A549 (cell line): ENCODE measurements at regions not wholly inside any gene's neighbourhood (a gene's known extent, or its start where the extent isn't known, plus 50 kb on each side); places are given as distances from the start of the nearest gene placed in this dataset.

Experiments used
- ATAC-seq, 2 experiments: fragments of 200-7000 bp in 1 of 2; fragments of >200 bp in 1 of 2; cut with Nextera tagmentation in 1 of 2; cut with Tn5 transposase in 1 of 2; 3 replicates each; pipeline versions ENCODE4 v1.8.0 to v1.9.1; 2018 to 2020; ENCODE audit warnings: mild to moderate bottlenecking in 1 of 2, moderate library complexity in 1 of 2
- CTCF ChIA-PET: fragments of 300-600 bp; sonication (Branson Sonifier 250); formaldehyde crosslinking; extraction: SDS; loops from one replicate; lab custom pipeline; 2021; ENCODE audit warnings: antibody characterized with exemption, inconsistent platforms; lab: Yijun Ruan, JAX
- POLR2A ChIA-PET: fragments of 350-600 bp; formaldehyde crosslinking; extraction: SDS; loops from one replicate; lab custom pipeline; 2021; ENCODE audit warnings: antibody characterized with exemption, inconsistent platforms; lab: Yijun Ruan, JAX
- DNase-seq, 2 experiments: peaks; one replicate each; pipeline versions ENCODE4 v3.0.0 to v3.0.0-alpha.2; 2011 to 2016; ENCODE audit warnings: low read depth in 1 of 2, low spot score in 1 of 2
- FAIRE-seq: peaks from 2 replicates; lab custom pipeline; 2011; peaks lifted over from hg19 to GRCh38; lab: Jason Lieb, UNC
- H3K27ac ChIP-seq, 2 experiments: fragments of >200 bp; sonication (Bioruptor Twin); formaldehyde crosslinking; 3 replicates each; pipeline ENCODE4 v1.5.1; 2016 to 2017
- H3K4me1 ChIP-seq: fragments of >200 bp; sonication (Bioruptor Twin); formaldehyde crosslinking; 3 replicates; pipeline ENCODE4 v1.6.1; 2016
- H3K4me2 ChIP-seq: fragments of >200 bp; sonication (Bioruptor Twin); formaldehyde crosslinking; 3 replicates; pipeline ENCODE4 v1.6.1; 2016
- H3K4me3 ChIP-seq: fragments of >200 bp; sonication (Bioruptor Twin); formaldehyde crosslinking; 3 replicates; pipeline ENCODE4 v1.5.1; 2016
- H3K9me3 ChIP-seq: fragments of >200 bp; sonication (Bioruptor Twin); formaldehyde crosslinking; 3 replicates; pipeline ENCODE4 v1.6.1; 2016
- BHLHE40 ChIP-seq: IDR thresholded peaks from 2 replicates; pipeline ENCODE4 v1.6.1; 2012; ENCODE audit warnings: low read depth, low read length, inconsistent platforms
- CHD2 ChIP-seq: fragments of 150-350 bp; IDR thresholded peaks from 2 replicates; pipeline ENCODE4 v1.6.1; 2014; ENCODE audit warnings: low read length; ENCODE audit not compliant: partially characterized antibody
- CHD4 ChIP-seq: fragments of 200-600 bp; sonication (generic); IDR thresholded peaks from 2 replicates; pipeline ENCODE4 v1.6.1; 2016; ENCODE audit warnings: antibody characterized with exemption, mild to moderate bottlenecking, borderline replicate concordance
- FOSB ChIP-seq: fragments of 250-450 bp; sonication (Bioruptor Pico); IDR thresholded peaks from 2 replicates; pipeline ENCODE4 v1.5.0; 2020; ENCODE audit warnings: mild to moderate bottlenecking, moderate library complexity
- GATA3 ChIP-seq: IDR thresholded peaks from 2 replicates; pipeline ENCODE4 v1.6.1; 2012; ENCODE audit warnings: borderline replicate concordance
- HDAC2 ChIP-seq: fragments of 200-600 bp; sonication (generic); IDR thresholded peaks from 2 replicates; pipeline ENCODE4 v1.6.1; 2016
- HOXB13 ChIP-seq: fragments of 250-450 bp; sonication (Bioruptor Pico); IDR thresholded peaks from 2 replicates; pipeline ENCODE4 v1.5.0; 2020; ENCODE audit warnings: low read depth, mild to moderate bottlenecking, moderate library complexity
- HOXB5 ChIP-seq: fragments of 250-450 bp; sonication (Bioruptor Pico); IDR thresholded peaks from 2 replicates; pipeline ENCODE4 v1.5.0; 2020; ENCODE audit warnings: mild to moderate bottlenecking, moderate library complexity
- JUNB ChIP-seq: fragments of >200 bp; sonication (Bioruptor Twin); formaldehyde crosslinking; IDR thresholded peaks from 2 replicates; pipeline ENCODE4 v1.6.1; 2016
- MAZ ChIP-seq: fragments of 150-350 bp; IDR thresholded peaks from 2 replicates; pipeline ENCODE4 v1.6.1; 2014; ENCODE audit warnings: antibody characterized with exemption, low read depth, low read length, borderline replicate concordance
- NFE2L2 ChIP-seq: fragments of 150-350 bp; conservative IDR thresholded peaks from 2 replicates; pipeline ENCODE4 v1.6.1; 2014; ENCODE audit warnings: low read length
- NR3C1 ChIP-seq: fragments of >200 bp; sonication (Bioruptor Twin); formaldehyde crosslinking; IDR thresholded peaks from 3 replicates; pipeline ENCODE4 v1.6.1; 2017
- PHF8 ChIP-seq: fragments of 200-600 bp; sonication (generic); IDR thresholded peaks from 2 replicates; pipeline ENCODE4 v1.6.1; 2016; ENCODE audit warnings: low read depth, mild to moderate bottlenecking, antibody characterized with exemption, moderate library complexity, borderline replicate concordance
- RARB ChIP-seq: fragments of 250-450 bp; sonication (Bioruptor Pico); IDR thresholded peaks from 2 replicates; pipeline ENCODE4 v1.8.0; 2021; ENCODE audit warnings: mild to moderate bottlenecking, moderate library complexity
- RCOR1 ChIP-seq: fragments of 150-350 bp; IDR thresholded peaks from 2 replicates; pipeline ENCODE4 v1.6.1; 2014; ENCODE audit warnings: antibody characterized with exemption, low read length, low read depth
- SREBF2 ChIP-seq: fragments of 450-650 bp; IDR thresholded peaks from 2 replicates; pipeline ENCODE4 v1.6.1; 2014; ENCODE audit warnings: mild to moderate bottlenecking, moderate library complexity
- ZC3H11A ChIP-seq: fragments of 450-650 bp; IDR thresholded peaks from 2 replicates; pipeline ENCODE4 v1.6.1; 2014; ENCODE audit warnings: antibody characterized with exemption, mild to moderate bottlenecking
- ZFP36 ChIP-seq: fragments of 450-650 bp; IDR thresholded peaks from 2 replicates; pipeline ENCODE4 v1.6.1; 2014; ENCODE audit warnings: borderline replicate concordance; ENCODE audit not compliant: partially characterized antibody
- ZNF302 ChIP-seq: fragments of 250-450 bp; sonication (Bioruptor Pico); IDR thresholded peaks from 2 replicates; pipeline ENCODE4 v1.9.0; 2021; ENCODE audit warnings: inconsistent platforms, mild to moderate bottlenecking, moderate library complexity
- WGBS: methylation state at CpG from one replicate; pipeline ENCODE4 v1.1.6; 2017; ENCODE audit errors: missing lambda C conversion rate; 5-methylcytosine and 5-hydroxymethylcytosine counted together
- TF ChIP-seq, protein P1 (sequence below): IDR thresholded peaks from 2 replicates; pipeline ENCODE4 v1.6.1; 2012
- TF ChIP-seq, protein P2 (sequence below): fragments of 250-450 bp; sonication (Bioruptor Pico); IDR thresholded peaks from 2 replicates; pipeline ENCODE4 v1.5.0; 2020; ENCODE audit warnings: low read depth, mild to moderate bottlenecking, moderate library complexity
- TF ChIP-seq, protein P3 (sequence below): fragments of >200 bp; sonication (Bioruptor Twin); formaldehyde crosslinking; IDR thresholded peaks from 2 replicates; pipeline ENCODE4 v1.6.1; 2016

DNA sequence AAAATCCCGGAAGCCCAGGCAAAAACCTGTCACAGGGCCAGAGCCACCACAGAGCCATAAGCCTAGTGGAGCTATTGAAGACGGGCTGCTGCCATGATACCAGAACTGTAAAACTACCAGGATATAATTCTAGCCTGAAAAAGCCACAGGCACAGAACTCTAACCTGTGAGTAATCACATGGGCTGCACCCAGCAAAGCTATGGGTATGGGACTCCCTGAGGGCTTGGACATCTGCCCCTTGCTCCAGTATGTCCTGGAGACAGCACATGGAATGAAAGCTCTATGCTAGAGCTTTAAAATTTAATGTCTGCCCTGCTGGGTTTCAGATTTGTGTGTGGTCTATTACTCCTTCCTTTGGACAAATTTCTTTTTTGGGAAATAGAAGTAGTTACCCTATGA, 2183.6 kb upstream of the CELF4 start:
- CTCF ChIA-PET, result no interaction called here
- 75% methylated on average over 2 of the region's 2 CpGs for WGBS

DNA sequence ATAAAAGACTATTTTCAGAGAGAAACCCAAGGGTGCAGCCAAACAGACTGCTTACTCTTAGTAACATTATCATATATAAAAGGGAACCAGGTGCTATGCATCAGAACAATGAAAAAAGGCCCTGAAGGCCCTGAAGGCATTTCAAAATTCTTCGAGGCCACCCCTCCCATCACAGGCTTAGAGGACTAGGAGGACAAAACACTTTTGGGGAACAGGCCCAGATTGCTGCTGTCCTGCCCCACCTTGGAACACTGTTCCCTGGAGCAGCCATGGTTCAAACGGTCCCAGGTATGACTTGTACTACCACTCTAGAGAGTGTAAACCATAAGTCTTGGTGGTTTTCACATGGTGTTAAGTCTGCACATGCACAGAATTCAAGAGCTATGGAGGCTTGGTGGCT, 2183.1 kb upstream of the CELF4 start:
- Histone ChIP-seq H3K4me2 (no peak overlapping the region), H3K9me3 (peaks cover 3% of the 10 kb centered on the region; the same call in 1 of the 3 replicates), H3K4me1 (no peaks in the 10 kb centered on the region), H3K4me3 (no peak overlapping the region), H3K27ac (no peak overlapping the region)
- ChIA-PET POLR2A (no interaction called here), CTCF (no interaction called here)
- DNase-seq (no peak), FAIRE-seq (no peak), ATAC-seq (no peak)
- TF ChIP-seq ZFP36, result peak; percentile 11
- TF ChIP-seq NFE2L2, result no peak
- WGBS, result 100% methylated on average over 2 of the region's 2 CpGs

More for the DNA sequence above, 2183.6 kb upstream of the CELF4 start:
- Histone ChIP-seq H3K27ac (no peak overlapping the region), H3K9me3 (peaks cover 3% of the 10 kb centered on the region; the same call in 1 of the 3 replicates), H3K4me1 (no peaks in the 10 kb centered on the region), H3K4me2 (no peak overlapping the region), H3K4me3 (no peak overlapping the region)
- TF ChIP-seq HOXB5 (no peak), ZFP36 (no peak), PHF8 (no peak), FOSB (CRISPR knock-in tag) (no peak), ZC3H11A (no peak), RCOR1 (no peak), BHLHE40 (no peak), RARB (CRISPR knock-in tag) (no peak), HDAC2 (no peak)
- TF ChIP-seq, protein P1, sequence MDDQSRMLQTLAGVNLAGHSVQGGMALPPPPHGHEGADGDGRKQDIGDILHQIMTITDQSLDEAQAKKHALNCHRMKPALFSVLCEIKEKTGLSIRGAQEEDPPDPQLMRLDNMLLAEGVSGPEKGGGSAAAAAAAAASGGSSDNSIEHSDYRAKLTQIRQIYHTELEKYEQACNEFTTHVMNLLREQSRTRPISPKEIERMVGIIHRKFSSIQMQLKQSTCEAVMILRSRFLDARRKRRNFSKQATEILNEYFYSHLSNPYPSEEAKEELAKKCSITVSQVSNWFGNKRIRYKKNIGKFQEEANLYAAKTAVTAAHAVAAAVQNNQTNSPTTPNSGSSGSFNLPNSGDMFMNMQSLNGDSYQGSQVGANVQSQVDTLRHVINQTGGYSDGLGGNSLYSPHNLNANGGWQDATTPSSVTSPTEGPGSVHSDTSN, result no peak
- no peak for DNase-seq
- POLR2A ChIA-PET, result no interaction called here
- no peak for ATAC-seq
- no peak for FAIRE-seq

DNA sequence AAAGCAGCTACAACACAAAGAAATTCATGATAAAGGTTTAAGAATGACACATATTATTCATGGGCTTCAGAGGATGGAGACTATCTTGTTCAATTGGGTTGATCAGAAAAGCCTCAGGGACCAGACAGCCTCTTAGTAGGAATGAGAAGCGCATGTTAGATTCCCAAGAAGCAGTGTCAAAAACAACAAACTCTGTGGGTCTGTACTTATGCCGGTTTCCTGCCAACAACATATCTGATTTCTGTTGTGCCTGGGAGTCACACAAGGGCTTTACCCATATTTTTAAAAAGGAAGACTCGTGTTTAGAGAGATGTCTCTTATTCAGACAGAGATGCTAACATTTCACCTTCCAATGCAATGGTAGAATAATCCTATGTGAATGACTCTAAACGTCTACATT, 2180.6 kb upstream of the CELF4 start:
- no peak for FAIRE-seq

DNA sequence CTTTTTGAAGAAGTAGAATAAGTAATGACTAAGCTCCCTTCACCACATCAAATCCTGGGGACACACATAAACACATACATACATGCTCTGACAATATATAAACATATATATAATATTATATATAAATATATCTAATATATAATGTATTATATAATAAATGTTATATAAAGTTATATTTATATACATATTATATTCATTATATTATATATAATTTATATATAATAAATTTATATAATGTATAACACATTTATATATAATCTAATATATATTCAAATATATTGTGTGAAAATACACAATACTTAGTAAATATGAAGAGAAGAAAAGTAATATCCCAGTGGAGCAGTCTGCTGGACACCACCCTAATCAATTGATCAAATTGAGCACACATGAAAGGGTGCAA, 2177.9 kb upstream of the CELF4 start:
- no peak overlapping the region for H3K4me3 ChIP-seq
- H3K9me3 ChIP-seq, result no peaks in the 10 kb centered on the region
- no peak overlapping the region for H3K4me2 ChIP-seq
- H3K27ac ChIP-seq, result no peak overlapping the region
- POLR2A ChIA-PET, result no interaction called here
- FAIRE-seq (no peak), ATAC-seq (no peak), DNase-seq (no peak)
- CTCF ChIA-PET, result no interaction called here
- TF ChIP-seq CHD4, result no peak
- no peak for TF ChIP-seq CHD2
- no peak for TF ChIP-seq SREBF2
- no peak for TF ChIP-seq PHF8
- TF ChIP-seq, protein P2, sequence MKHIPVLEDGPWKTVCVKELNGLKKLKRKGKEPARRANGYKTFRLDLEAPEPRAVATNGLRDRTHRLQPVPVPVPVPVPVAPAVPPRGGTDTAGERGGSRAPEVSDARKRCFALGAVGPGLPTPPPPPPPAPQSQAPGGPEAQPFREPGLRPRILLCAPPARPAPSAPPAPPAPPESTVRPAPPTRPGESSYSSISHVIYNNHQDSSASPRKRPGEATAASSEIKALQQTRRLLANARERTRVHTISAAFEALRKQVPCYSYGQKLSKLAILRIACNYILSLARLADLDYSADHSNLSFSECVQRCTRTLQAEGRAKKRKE (CRISPR knock-in tag), result no peak
- no peak for TF ChIP-seq NR3C1
- no peak for TF ChIP-seq ZNF302 (CRISPR knock-in tag)
- no peak for TF ChIP-seq GATA3
- TF ChIP-seq HOXB13 (CRISPR knock-in tag), result no peak
- no peaks in the 10 kb centered on the region for H3K4me1 ChIP-seq

More for the DNA sequence above, 2180.6 kb upstream of the CELF4 start:
- no peak overlapping the region for H3K4me3 ChIP-seq
- H3K27ac ChIP-seq, result no peak overlapping the region
- TF ChIP-seq, protein P3, sequence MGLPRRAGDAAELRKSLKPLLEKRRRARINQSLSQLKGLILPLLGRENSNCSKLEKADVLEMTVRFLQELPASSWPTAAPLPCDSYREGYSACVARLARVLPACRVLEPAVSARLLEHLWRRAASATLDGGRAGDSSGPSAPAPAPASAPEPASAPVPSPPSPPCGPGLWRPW, result no peak
- TF ChIP-seq JUNB, result no peak
- TF ChIP-seq MAZ, result no peak
- ChIA-PET POLR2A (no interaction called here), CTCF (no interaction called here)
- WGBS, result 93% methylated on average over 4 of the region's 4 CpGs
- no peak for ATAC-seq
- DNase-seq, result no peak
- H3K9me3 ChIP-seq, result peaks cover 3% of the 10 kb centered on the region; the same call in 1 of the 3 replicates
- H3K4me2 ChIP-seq, result no peak overlapping the region
- no peaks in the 10 kb centered on the region for H3K4me1 ChIP-seq
